Right lobe of liver (tissue), 4 donors: ENCODE measurements at regions not wholly inside any gene's neighbourhood (a gene's known extent, or its start where the extent isn't known, plus 50 kb on each side); places are given as distances from the start of the nearest gene placed in this dataset.

Source experiments
- POLR2A ChIP-seq: fragments of 450-650 bp; IDR thresholded peaks from one replicate; pipeline ENCODE4 v1.6.1; 2017; ENCODE audit warnings: antibody characterized with exemption, mild to moderate bottlenecking
- TF ChIP-seq, protein P1 (sequence below), 4 donors: fragments of 200-600 bp in 3 of 4; fragments of 450-650 bp in 1 of 4; IDR thresholded peaks; one replicate each; pipeline versions ENCODE4 v1.5.1 to v1.8.0; 2016 to 2022; ENCODE audit warnings: antibody characterized with exemption in 4 of 4, mild to moderate bottlenecking in 2 of 4
- donor health status: DM: no; HTN: no; CAD: no.
- donor health status: DM: no; HTN: no; CAD: no.
- donor health status: DM: no; HTN: yes; CAD: no.

DNA sequence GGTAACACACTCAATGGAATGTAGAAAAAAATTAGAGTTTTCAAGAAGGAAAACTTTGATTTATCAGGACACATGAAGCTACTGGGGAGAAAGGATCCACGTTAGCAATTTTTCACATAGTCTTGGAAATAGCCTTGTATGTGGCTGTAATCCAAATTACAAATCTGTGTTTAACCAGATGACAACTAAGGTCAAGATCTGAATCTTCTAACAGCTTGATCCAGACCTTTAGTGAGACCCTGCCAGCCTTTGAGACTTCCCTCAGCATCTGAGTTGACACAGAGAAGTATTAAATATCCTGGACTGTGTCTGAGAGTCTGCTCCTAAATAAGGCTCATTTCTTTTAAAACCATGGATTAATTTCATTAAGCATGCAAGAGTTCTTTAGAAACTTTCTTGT, 135.9 kb upstream of the KCNK2 start:
- TF ChIP-seq, protein P1, sequence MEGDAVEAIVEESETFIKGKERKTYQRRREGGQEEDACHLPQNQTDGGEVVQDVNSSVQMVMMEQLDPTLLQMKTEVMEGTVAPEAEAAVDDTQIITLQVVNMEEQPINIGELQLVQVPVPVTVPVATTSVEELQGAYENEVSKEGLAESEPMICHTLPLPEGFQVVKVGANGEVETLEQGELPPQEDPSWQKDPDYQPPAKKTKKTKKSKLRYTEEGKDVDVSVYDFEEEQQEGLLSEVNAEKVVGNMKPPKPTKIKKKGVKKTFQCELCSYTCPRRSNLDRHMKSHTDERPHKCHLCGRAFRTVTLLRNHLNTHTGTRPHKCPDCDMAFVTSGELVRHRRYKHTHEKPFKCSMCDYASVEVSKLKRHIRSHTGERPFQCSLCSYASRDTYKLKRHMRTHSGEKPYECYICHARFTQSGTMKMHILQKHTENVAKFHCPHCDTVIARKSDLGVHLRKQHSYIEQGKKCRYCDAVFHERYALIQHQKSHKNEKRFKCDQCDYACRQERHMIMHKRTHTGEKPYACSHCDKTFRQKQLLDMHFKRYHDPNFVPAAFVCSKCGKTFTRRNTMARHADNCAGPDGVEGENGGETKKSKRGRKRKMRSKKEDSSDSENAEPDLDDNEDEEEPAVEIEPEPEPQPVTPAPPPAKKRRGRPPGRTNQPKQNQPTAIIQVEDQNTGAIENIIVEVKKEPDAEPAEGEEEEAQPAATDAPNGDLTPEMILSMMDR (IDR thresholded peaks at IDR 0.05), result no peak
- TF ChIP-seq POLR2A, result no peak
